ENCODE measurements at regions not wholly inside any gene's neighbourhood (a gene's known extent, or its start where the extent isn't known, plus 50 kb on each side); places are given as distances from the start of the nearest gene placed in this dataset.

DNA sequence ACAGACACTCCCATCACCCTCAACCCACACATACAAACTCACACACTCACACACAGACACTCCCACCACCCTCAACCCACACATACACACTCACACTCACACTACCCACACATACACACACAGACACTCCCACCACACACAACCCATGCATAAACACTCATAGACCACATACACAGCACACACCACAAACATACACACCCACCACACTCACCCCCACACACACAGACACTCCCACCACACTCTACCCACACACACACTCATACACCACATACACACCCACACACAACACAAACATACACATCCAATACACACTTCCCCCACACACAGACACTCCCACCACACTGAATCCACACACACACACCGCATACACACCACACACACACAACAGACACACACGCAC is 521.2 kb downstream of the TCERG1L start:
- Histone ChIP-seq H3K4me2 (ENCODE audit: low read length) (no peak overlapping the region), H3K9me2 (ENCODE audit: insufficient read depth, low read length) (no peaks in the 10 kb centered on the region), H2AFZ (ENCODE audit: low read length) (no peak overlapping the region), H3K9me3 (ENCODE audit: low read length) (peaks cover 3% of the 10 kb centered on the region; the same call in 1 of the 2 replicates), H3K36me3 (ENCODE audit: insufficient read depth, low read length) (no peaks in the 10 kb centered on the region), H3K79me2 (ENCODE audit: insufficient read depth, low read depth, low read length) (no peaks in the 10 kb centered on the region), H3K27ac (ENCODE audit: low read depth, low read length, poor library complexity, severe bottlenecking) (no peak overlapping the region), H3K4me3 (ENCODE audit: low read depth, low read length, poor library complexity, severe bottlenecking) (no peak overlapping the region), H3K4me1 (ENCODE audit: insufficient read depth, low read length, poor library complexity, severe bottlenecking) (no peaks in the 10 kb centered on the region), H4K20me1 (ENCODE audit: insufficient read depth, low read length) (no peaks in the 10 kb centered on the region)
- intact Hi-C loops (cut with micrococcal nuclease; ENCODE audit: unreplicated experiment) = no loop called here
- ChIA-PET CTCF (ENCODE audit: unreplicated experiment) (no interaction called here), POLR2A (no interaction called here)
- TF ChIP-seq CTCF (conservative IDR thresholded peaks at IDR 0.05; ENCODE audit: low read length) = no peak
- no peak for TF ChIP-seq EZH2phosphoT487 (IDR thresholded peaks at IDR 0.05; ENCODE audit: borderline replicate concordance, low read depth, low read length)
- BruUV-seq (replicated peaks) = no TSS peak
- DNase-seq (ENCODE audit: low spot score) = no peak

- Histone ChIP-seq H4K20me1 (ENCODE audit: insufficient read depth, low read length) (no peaks in the 10 kb centered on the region), H3K4me2 (ENCODE audit: low read length) (no peak overlapping the region), H2AFZ (ENCODE audit: low read length) (no peak overlapping the region), H3K4me1 (ENCODE audit: insufficient read depth, low read length, poor library complexity, severe bottlenecking) (no peaks in the 10 kb centered on the region), H3K36me3 (ENCODE audit: insufficient read depth, low read length) (no peaks in the 10 kb centered on the region), H3K9me2 (ENCODE audit: insufficient read depth, low read length) (no peaks in the 10 kb centered on the region), H3K9me3 (ENCODE audit: low read length) (peaks cover 3% of the 10 kb centered on the region; the same call in 1 of the 2 replicates), H3K4me3 (ENCODE audit: low read depth, low read length, poor library complexity, severe bottlenecking) (no peak overlapping the region), H3K27ac (ENCODE audit: low read depth, low read length, poor library complexity, severe bottlenecking) (no peak overlapping the region), H3K79me2 (ENCODE audit: insufficient read depth, low read depth, low read length) (no peaks in the 10 kb centered on the region)
- TF ChIP-seq CTCF (conservative IDR thresholded peaks at IDR 0.05; ENCODE audit: low read length) (no peak), EZH2phosphoT487 (IDR thresholded peaks at IDR 0.05; ENCODE audit: borderline replicate concordance, low read depth, low read length) (no peak)
- BruUV-seq (replicated peaks) = no TSS peak
- POLR2A ChIA-PET = no interaction called here
- CTCF ChIA-PET (ENCODE audit: unreplicated experiment) = no interaction called here
- DNase-seq (ENCODE audit: low spot score) = no peak
- intact Hi-C loops (cut with micrococcal nuclease; ENCODE audit: unreplicated experiment) = no loop called here
These were observed 519.2 kb downstream of the TCERG1L start for GRCh38 chr10:130792096-130792845.

DNA sequence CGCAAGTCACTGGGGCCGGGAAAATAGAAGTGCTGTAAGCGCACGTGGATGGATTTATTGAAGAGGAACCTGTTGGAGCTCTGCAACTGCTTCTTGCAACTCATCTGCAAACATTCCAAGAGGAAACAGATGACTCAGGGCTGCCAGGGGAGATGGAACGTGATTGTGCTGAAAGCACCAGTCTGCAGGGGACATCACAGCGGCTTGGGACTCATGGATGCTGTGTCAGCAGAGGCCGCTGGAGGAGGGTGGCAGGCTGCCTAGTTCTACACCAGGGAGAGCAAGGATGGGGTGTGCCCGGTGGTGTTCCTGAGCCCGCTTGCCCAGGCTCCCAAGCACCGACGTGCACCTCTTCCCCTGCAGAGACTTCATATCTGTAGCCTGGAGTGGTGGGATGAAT is 515.7 kb downstream of the TCERG1L start:
- no peaks in the 10 kb centered on the region for H3K79me2 ChIP-seq (ENCODE audit: insufficient read depth, low read depth, low read length)
- intact Hi-C loops (cut with micrococcal nuclease; ENCODE audit: unreplicated experiment) = no loop called here
- ChIA-PET CTCF (ENCODE audit: unreplicated experiment) (no interaction called here), POLR2A (no interaction called here)
- no peak for DNase-seq (ENCODE audit: low spot score)
- H3K9me3 ChIP-seq (ENCODE audit: low read length) = no peaks in the 10 kb centered on the region
- H3K4me2 ChIP-seq (ENCODE audit: low read length) = no peak overlapping the region
- no peaks in the 10 kb centered on the region for H3K36me3 ChIP-seq (ENCODE audit: insufficient read depth, low read length)
- H3K27ac ChIP-seq (ENCODE audit: low read depth, low read length, poor library complexity, severe bottlenecking) = no peak overlapping the region
- no peaks in the 10 kb centered on the region for H3K9me2 ChIP-seq (ENCODE audit: insufficient read depth, low read length)
- no peak overlapping the region for H3K4me3 ChIP-seq (ENCODE audit: low read depth, low read length, poor library complexity, severe bottlenecking)
- H3K4me1 ChIP-seq (ENCODE audit: insufficient read depth, low read length, poor library complexity, severe bottlenecking) = no peaks in the 10 kb centered on the region
- no peak for TF ChIP-seq EZH2phosphoT487 (IDR thresholded peaks at IDR 0.05; ENCODE audit: borderline replicate concordance, low read depth, low read length)
- no peak for TF ChIP-seq CTCF (conservative IDR thresholded peaks at IDR 0.05; ENCODE audit: low read length)
- no TSS peak for BruUV-seq (replicated peaks)
- no peak overlapping the region for H2AFZ ChIP-seq (ENCODE audit: low read length)
- H4K20me1 ChIP-seq (ENCODE audit: insufficient read depth, low read length) = no peaks in the 10 kb centered on the region
